Activated T-cell treated with anti-CD3 and anti-CD28 coated beads, Interleukin-2, amount 50 U/mL, for 72 hours (primary cell): ENCODE measurements at regions not wholly inside any gene's neighbourhood (a gene's known extent, or its start where the extent isn't known, plus 50 kb on each side); places are given as distances from the start of the nearest gene placed in this dataset.
A peak's percentile ranks its signal among the peaks of the same experiment; 100 is the strongest.

Source experiments
- ATAC-seq, 2 donors: fragments of 150-1000 bp; cut with Tn5 transposase; replicated peaks in 1 of 2; 2 replicates each; pipeline ENCODE4 v1.10.0; 2021; ENCODE audit warnings: moderate library complexity in 2 of 2, mild to moderate bottlenecking in 1 of 2
- DNase-seq, 2 donors: peaks; one replicate each; pipeline ENCODE4 v3.0.0; 2021 to 2022; ENCODE audit warnings: mixed read lengths in 1 of 2
- H3K27ac Mint-ChIP-seq: one replicate; pipeline ENCODE4 v1.8.0; 2022; ENCODE audit warnings: mild to moderate bottlenecking, moderate library complexity, mixed read lengths
- H3K27me3 Mint-ChIP-seq: one replicate; pipeline ENCODE4 v1.8.0; 2022; ENCODE audit warnings: low read depth, mixed read lengths
- H3K36me3 Mint-ChIP-seq, 2 donors: one replicate each; pipeline ENCODE4 v1.8.0; 2022; ENCODE audit warnings: mixed read lengths in 2 of 2, mild to moderate bottlenecking in 1 of 2; ENCODE audit not compliant: insufficient read depth in 2 of 2
- H3K4me1 Mint-ChIP-seq: one replicate; pipeline ENCODE4 v1.8.0; 2022; ENCODE audit warnings: low read depth, mixed read lengths
- H3K4me3 Mint-ChIP-seq, 2 donors: one replicate each; pipeline ENCODE4 v1.8.0; 2022; ENCODE audit warnings: mild to moderate bottlenecking in 2 of 2, mixed read lengths in 2 of 2, moderate library complexity in 2 of 2
- H3K9me3 Mint-ChIP-seq, 2 donors: one replicate each; pipeline ENCODE4 v1.8.0; 2022; ENCODE audit warnings: mixed read lengths in 2 of 2

DNA sequence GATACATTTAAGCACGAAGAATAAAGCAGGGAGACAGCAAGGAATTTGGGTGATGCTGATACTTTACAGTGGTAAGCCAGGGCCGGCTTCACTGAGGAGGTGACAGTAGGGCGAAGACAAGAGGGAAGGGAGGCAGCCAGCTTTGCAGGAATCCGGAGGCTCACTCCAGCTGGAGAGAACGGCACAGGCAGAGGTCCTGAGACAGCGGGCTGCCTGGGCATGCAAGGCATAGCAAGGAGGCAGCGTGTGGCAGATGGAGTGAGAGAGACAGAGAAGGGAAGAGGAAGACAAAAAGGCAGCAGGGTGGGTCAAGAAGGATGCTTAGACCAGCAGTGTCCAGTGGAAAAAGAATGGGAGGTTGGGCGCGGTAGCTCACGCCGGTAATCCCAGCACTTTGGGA lies 83.2 kb upstream of the WASF3 start:
- H3K27me3 Mint-ChIP-seq, result no peaks in the 10 kb centered on the region
- H3K27ac Mint-ChIP-seq, result no peak overlapping the region
- DNase-seq, result no peak
- peaks cover 7% of the 10 kb centered on the region for H3K4me1 Mint-ChIP-seq
- no peaks in the 10 kb centered on the region for H3K9me3 Mint-ChIP-seq
- H3K36me3 Mint-ChIP-seq, result no peaks in the 10 kb centered on the region
- H3K4me3 Mint-ChIP-seq, result no peak overlapping the region
- no peak for ATAC-seq

DNA sequence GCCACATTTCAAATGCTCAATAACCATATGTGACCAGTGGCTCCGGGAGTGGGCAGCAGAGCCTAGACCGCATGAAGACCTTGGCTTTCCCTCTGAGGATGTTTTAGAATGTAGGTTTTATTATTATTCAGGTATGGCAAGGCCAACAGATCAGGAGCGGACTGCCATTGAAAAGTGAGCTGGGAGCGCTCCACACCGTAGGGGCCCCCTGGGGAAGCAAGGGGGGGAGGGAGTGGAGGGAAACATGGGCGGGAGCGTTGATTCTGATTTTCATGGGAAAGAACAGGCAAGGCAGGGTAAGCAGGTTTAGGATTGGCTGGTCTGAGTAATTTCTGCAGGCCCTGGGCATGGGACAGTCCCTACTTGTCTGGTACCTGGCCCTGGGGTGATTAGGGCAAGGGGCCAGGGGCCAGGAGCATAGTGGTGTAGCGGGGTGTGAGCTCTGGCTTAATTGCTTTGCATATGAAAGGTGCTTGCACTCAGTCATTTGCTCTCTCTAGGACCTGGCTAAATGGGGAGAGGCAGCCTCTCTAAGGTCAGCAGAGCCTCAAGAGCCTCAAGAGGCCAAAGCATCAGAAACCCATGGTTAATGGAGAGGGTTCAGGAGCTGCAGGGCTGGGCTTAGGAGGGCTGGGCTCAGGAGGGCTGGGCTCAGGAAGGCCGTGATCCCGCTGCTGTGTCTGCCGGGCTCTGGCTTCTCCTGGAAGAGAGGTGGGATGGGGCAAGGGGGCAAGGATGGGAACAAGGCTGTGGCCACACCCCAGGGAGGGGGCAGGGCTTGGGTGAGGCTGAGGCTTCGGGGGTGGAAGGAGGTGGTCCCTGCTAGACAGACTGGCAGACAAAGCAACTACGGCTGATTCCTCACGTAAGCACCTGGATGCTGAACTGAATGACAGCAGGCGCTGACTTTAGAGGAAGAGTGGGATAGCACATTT lies 82.0 kb upstream of the WASF3 start:
- no peak for DNase-seq
- H3K4me3 Mint-ChIP-seq, result peak overlapping the region in 1 of 2 donors; percentile 51
- H3K4me1 Mint-ChIP-seq, result peaks cover 7% of the 10 kb centered on the region
- no peak overlapping the region for H3K27ac Mint-ChIP-seq
- no peaks in the 10 kb centered on the region for H3K27me3 Mint-ChIP-seq
- H3K9me3 Mint-ChIP-seq, result no peaks in the 10 kb centered on the region
- no peak for ATAC-seq
- no peaks in the 10 kb centered on the region for H3K36me3 Mint-ChIP-seq

DNA sequence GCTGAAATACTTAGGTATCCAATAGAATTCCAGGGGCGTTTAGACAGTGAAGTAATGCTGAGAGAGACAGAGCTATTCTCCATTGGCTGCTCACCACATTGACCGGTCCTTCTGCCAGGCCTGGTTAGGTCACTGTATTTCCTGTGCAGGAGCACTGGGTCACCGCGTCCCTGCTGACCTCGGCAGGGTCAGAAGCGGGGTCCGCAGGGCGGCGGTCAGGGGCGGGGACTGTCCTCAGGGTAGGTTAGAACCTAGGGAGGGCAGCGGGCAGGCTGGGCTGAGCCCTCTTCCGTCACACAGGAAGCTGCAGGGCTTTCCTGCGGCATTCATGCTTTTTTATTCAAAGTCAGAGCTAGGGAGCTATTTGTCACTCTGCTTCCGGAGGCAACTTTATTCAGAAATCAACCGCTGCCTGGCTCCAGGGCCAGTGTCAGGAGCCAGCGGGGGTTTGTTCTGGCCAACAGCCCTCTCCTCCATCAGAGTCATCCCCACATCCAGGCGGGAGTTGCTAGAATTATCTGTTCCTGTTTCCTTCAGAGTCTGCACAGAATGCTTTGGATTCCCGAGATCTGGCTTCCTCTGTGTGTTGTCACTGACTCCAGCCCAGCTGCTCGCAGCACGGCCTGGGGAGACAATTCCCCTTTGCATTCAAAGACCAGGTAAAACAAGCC lies 81.2 kb upstream of the WASF3 start:
- H3K4me1 Mint-ChIP-seq, result peaks cover 7% of the 10 kb centered on the region
- DNase-seq (peak in 1 of 2 donors; percentile 7), ATAC-seq (peak; percentile 29 to 59)
- no peaks in the 10 kb centered on the region for H3K9me3 Mint-ChIP-seq
- no peaks in the 10 kb centered on the region for H3K36me3 Mint-ChIP-seq
- peak overlapping the region; percentile 46 to 51 for H3K4me3 Mint-ChIP-seq
- no peak overlapping the region for H3K27ac Mint-ChIP-seq
- H3K27me3 Mint-ChIP-seq, result no peaks in the 10 kb centered on the region

DNA sequence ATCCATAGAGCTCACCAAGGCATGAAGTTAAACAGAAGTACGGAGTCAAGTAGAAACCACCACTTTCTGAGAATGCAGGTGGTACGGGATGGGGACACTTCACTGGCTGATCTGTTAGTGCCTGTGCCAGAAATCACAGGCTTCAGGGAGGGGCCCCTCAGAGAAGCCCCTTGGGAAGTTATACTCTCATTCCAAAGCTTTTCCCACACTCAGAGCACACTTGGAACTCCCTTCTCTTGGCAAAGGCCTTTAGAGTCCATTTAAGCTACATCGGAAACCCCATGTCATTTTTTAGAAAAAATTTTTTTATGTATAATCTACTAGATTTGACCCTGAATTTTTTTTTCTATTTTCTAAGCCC lies 80.7 kb upstream of the WASF3 start:
- no peaks in the 10 kb centered on the region for H3K9me3 Mint-ChIP-seq
- H3K4me1 Mint-ChIP-seq, result peaks cover 7% of the 10 kb centered on the region
- no peak overlapping the region for H3K27ac Mint-ChIP-seq
- no peak for ATAC-seq
- H3K27me3 Mint-ChIP-seq, result no peaks in the 10 kb centered on the region
- DNase-seq, result no peak
- H3K4me3 Mint-ChIP-seq, result peak overlapping the region; percentile 46 to 51
- no peaks in the 10 kb centered on the region for H3K36me3 Mint-ChIP-seq

DNA sequence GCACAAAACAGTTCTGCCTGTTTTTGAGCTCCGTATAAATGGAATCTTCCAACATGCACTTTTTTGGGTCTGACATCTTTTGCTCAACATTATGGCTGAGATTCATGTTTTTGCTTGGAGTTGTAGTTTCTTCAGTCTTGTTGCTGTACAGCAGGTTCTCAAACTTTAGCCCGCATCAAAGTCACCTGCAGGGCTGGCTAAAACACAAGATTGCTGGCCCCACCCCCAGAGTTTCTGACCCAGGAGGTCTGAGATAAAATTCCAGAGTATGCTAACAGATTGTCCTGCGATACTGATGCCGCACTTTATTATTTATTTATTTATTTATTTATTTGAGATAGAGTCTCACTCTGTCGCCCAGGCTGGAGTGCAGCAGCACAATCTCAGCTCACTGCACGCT lies 79.8 kb upstream of the WASF3 start:
- H3K4me1 Mint-ChIP-seq, result peaks cover 11% of the 10 kb centered on the region
- DNase-seq, result no peak
- no peaks in the 10 kb centered on the region for H3K27me3 Mint-ChIP-seq
- no peak overlapping the region for H3K27ac Mint-ChIP-seq
- H3K4me3 Mint-ChIP-seq, result no peak overlapping the region
- no peak for ATAC-seq
- H3K9me3 Mint-ChIP-seq, result no peaks in the 10 kb centered on the region
- no peaks in the 10 kb centered on the region for H3K36me3 Mint-ChIP-seq

DNA sequence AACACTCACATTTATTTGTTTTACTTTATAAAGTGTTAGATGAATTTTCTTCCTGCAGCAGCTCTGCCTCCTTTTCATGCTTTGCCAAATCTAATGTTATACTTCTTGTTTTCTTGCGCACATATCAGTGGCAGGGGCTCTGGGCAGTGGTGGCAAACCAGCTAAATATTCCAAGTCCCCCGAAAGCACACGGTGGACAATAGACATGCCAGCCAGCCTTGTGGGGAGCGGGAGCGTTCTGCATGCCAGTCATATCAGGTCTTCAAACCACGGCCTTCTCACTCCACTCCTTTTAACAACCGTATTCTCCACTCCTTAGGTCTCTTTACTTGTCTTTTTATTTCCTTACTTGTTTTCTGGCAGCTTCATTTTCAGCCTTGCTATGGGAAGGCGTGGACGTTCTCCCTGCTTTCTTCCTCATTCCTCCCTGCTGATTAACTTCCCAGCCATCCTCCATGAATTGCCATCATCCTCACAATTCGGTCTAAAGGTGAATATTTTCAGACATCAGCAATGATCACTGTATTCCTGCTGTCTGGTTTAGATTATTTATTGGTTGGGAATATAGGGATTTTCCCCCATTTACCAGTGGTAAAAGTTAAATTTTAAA lies 77.1 kb upstream of the WASF3 start:
- H3K9me3 Mint-ChIP-seq, result no peaks in the 10 kb centered on the region
- DNase-seq, result no peak

DNA sequence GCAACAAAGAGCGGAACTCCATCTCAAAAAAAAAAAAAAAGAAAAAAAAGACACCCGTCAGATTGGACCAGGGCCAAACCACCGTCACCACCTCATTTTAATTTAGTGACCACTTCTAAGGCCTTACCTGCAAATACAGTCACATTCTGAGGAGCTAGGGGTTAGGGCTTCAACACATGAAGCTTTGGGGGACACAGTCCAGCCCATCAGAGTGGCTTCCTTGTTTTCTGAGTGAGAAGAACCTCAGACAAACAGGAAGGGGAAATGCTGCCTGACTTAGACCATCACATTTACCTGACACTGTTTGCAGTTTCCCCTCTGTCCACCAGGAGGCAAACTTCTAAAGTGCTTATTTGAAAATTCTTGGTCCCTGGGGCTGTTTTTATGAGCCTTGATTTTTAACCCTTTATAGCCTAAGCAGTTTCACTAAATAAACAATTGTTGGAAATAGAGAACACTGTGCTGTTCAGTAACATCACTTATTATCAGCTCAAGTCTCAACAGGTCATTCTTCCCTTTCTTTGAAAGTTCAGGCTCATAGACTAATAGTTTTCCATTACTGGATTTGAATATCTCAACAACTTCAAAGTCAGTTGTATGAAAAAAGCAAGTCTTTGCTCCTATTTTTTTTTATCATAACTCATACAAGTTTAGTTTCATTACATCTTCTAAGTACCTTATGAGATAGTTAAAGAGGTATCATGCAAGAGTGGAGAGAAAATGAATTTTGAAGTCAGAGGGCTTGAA lies 74.9 kb upstream of the WASF3 start:
- H3K27me3 Mint-ChIP-seq, result no peaks in the 10 kb centered on the region
- H3K4me1 Mint-ChIP-seq, result peaks cover 9% of the 10 kb centered on the region
- H3K4me3 Mint-ChIP-seq, result peak overlapping the region in 1 of 2 donors; percentile 30
- no peak overlapping the region for H3K27ac Mint-ChIP-seq
- ATAC-seq (peak; percentile 89 to 93), DNase-seq (peak; percentile 58 to 68)
- H3K36me3 Mint-ChIP-seq, result no peaks in the 10 kb centered on the region
- H3K9me3 Mint-ChIP-seq, result no peaks in the 10 kb centered on the region

More for the DNA sequence above, 77.1 kb upstream of the WASF3 start:
- Mint-ChIP-seq H3K4me3 (no peak overlapping the region), H3K36me3 (no peaks in the 10 kb centered on the region), H3K27ac (no peak overlapping the region), H3K27me3 (no peaks in the 10 kb centered on the region), H3K4me1 (peaks cover 16% of the 10 kb centered on the region)
- ATAC-seq, result no peak

DNA sequence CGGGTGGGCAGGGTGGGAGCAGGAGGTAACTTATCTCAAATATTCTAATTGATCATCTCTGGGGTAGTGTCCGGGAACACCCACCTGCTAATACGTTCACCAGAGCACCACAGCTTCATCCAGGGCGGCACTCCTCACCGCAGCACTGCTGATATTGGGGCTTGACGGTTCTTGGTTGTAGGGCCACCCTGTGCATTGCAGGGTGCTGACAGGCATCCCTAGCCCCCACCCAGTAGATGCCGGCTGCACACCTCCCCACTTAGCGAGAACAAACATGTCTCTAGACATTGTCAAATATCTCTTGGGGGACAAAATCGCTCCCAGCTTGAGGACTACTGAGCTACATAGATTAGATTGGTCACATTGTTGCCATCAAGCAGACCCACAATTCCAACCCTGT lies 73.9 kb upstream of the WASF3 start:
- DNase-seq (no peak), ATAC-seq (no peak)
- H3K9me3 Mint-ChIP-seq, result no peaks in the 10 kb centered on the region
- no peak overlapping the region for H3K4me3 Mint-ChIP-seq
- H3K27ac Mint-ChIP-seq, result no peak overlapping the region
- H3K4me1 Mint-ChIP-seq, result peaks cover 9% of the 10 kb centered on the region
- H3K27me3 Mint-ChIP-seq, result no peaks in the 10 kb centered on the region
- H3K36me3 Mint-ChIP-seq, result no peaks in the 10 kb centered on the region

DNA sequence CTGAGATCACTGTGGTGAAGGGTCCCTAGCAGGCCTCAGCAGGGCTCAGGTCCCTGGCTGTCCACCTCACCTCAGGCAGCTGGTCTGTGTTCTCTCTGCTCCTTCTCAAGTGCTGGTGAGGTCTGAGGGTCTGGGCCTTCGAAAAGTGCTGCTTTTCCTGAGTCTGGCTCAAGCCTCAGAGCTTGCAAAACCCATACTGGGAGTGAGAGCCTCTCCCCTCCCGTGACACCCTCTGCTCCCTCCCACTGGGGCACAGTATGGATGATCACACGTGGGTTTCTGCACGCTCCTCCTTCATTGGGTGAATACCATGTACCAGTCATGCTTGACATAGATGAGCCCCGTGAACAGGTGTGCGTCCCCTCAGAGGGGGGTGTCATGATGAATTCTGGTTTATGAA lies 73.3 kb upstream of the WASF3 start:
- Mint-ChIP-seq H3K9me3 (no peaks in the 10 kb centered on the region), H3K4me1 (peaks cover 9% of the 10 kb centered on the region), H3K27me3 (no peaks in the 10 kb centered on the region), H3K27ac (no peak overlapping the region), H3K36me3 (no peaks in the 10 kb centered on the region), H3K4me3 (no peak overlapping the region)
- DNase-seq, result no peak
- ATAC-seq, result no peak

DNA sequence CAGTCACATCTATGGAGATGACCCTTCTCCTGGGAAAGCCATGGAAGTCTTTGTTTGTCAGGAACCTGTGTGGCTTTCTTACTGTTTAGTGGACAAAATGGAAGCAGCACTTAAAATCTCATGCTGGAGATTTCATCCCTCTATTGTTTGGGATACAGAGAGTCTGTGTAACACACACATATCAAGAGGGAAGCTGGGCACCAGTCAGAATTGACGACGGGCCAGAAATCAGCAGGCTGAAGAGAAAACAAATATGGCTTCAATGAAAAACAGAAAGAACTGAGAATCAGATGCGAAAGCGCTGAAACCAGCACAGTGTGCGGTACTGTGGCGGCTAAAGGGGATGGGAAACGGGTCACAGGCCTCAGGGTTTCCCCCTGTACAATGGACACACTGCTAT lies 72.2 kb upstream of the WASF3 start:
- Mint-ChIP-seq H3K36me3 (no peaks in the 10 kb centered on the region), H3K27me3 (no peaks in the 10 kb centered on the region), H3K27ac (no peak overlapping the region), H3K4me3 (no peak overlapping the region), H3K4me1 (peaks cover 9% of the 10 kb centered on the region), H3K9me3 (no peaks in the 10 kb centered on the region)
- DNase-seq, result no peak
- ATAC-seq, result no peak

DNA sequence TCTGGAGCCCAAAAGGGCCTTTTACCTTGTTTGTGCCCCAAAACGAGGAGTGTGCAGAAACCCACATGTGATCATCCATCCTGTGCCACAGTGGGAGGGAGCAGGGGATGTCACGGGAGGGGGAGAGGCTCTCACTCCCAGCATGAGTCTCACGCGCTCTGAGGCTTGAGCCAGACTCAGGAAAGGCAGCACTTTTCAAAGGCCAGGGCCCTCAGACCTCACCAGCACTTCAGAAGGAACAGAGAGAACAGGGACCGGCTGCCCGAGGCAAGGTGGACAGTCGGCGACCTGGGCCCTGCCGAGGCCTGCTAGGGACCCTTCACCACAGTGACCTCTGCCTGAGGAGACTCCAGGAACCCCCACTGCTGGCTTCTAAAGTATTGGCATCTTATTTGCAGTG lies 71.7 kb upstream of the WASF3 start:
- Mint-ChIP-seq H3K27ac (no peak overlapping the region), H3K4me3 (no peak overlapping the region), H3K9me3 (no peaks in the 10 kb centered on the region), H3K4me1 (peaks cover 9% of the 10 kb centered on the region), H3K27me3 (no peaks in the 10 kb centered on the region), H3K36me3 (no peaks in the 10 kb centered on the region)
- DNase-seq (no peak), ATAC-seq (no peak)

DNA sequence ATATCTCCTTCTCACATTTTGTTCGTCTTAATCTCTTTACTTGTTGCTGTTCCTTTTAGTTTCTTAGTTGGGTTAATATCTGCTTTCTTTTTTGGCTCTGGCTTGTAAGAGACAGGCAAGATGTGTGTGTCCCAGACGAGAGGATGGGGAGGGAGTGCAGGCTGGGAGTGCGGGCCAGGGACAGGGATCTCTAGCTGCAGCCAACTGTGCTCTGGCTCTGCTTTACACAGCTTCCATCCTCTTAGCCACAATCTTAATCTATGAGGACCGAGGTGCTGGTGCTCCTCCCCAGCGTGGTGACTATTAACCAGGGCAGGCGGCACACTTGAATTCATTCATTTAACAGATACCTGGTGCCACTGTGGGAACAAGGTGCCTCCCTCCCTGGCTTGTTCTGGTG lies 70.9 kb upstream of the WASF3 start:
- H3K27me3 Mint-ChIP-seq, result no peaks in the 10 kb centered on the region
- H3K36me3 Mint-ChIP-seq, result no peaks in the 10 kb centered on the region
- peak overlapping the region; percentile 11 for H3K27ac Mint-ChIP-seq
- ATAC-seq, result no peak
- peaks cover 9% of the 10 kb centered on the region for H3K4me1 Mint-ChIP-seq
- H3K4me3 Mint-ChIP-seq, result no peak overlapping the region
- no peaks in the 10 kb centered on the region for H3K9me3 Mint-ChIP-seq
- no peak for DNase-seq

DNA sequence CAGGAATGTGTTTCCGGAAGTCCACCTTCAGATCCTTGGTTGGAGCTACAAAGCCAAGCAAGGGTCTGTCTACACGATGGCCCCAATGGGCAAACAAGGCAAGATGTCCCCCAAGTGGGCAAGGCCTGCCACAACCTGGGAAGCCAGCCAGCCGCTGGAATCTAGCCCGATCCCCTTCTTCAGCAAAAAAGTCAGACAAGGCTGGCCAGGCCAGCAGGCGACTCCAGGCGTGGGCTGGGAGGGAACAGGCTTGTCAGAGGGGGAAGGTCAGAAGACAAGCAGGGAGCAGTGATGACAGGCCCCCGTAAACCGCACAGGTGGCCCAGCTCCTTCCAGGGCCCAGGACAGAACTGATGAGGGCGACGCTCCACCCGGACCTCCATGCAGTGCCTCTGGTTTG lies 69.7 kb upstream of the WASF3 start:
- Mint-ChIP-seq H3K4me1 (peaks cover 5% of the 10 kb centered on the region), H3K9me3 (no peaks in the 10 kb centered on the region), H3K27ac (no peak overlapping the region), H3K36me3 (no peaks in the 10 kb centered on the region), H3K27me3 (no peaks in the 10 kb centered on the region), H3K4me3 (no peak overlapping the region)
- DNase-seq (no peak), ATAC-seq (no peak)
